ENCODE measurements at regions not wholly inside any gene's neighbourhood (a gene's known extent, or its start where the extent isn't known, plus 50 kb on each side); places are given as distances from the start of the nearest gene placed in this dataset.

DNA sequence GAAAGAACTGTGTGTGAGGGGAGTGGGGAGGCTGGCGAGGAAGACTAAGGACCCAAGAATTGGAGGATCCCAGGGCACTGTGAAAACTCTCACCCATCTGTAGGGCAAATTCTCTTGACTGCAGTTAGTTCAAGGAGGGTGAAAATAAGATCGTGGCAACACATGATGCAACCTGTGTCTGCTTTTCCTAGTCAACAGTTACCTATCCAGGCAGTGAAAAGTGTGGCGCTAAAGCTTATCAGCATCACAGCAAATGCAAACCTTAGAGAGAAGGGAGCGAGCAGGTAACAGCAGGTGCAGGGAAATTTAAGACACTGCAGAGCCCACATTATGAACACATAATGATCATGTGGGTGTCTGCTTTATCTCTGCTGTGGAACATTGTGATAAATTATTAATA lies 97.7 kb upstream of the SGK1 start:
- TF ChIP-seq EZH2phosphoT487 (IDR thresholded peaks at IDR 0.05; ENCODE audit: borderline replicate concordance), result no peak
- TF ChIP-seq, protein P1, sequence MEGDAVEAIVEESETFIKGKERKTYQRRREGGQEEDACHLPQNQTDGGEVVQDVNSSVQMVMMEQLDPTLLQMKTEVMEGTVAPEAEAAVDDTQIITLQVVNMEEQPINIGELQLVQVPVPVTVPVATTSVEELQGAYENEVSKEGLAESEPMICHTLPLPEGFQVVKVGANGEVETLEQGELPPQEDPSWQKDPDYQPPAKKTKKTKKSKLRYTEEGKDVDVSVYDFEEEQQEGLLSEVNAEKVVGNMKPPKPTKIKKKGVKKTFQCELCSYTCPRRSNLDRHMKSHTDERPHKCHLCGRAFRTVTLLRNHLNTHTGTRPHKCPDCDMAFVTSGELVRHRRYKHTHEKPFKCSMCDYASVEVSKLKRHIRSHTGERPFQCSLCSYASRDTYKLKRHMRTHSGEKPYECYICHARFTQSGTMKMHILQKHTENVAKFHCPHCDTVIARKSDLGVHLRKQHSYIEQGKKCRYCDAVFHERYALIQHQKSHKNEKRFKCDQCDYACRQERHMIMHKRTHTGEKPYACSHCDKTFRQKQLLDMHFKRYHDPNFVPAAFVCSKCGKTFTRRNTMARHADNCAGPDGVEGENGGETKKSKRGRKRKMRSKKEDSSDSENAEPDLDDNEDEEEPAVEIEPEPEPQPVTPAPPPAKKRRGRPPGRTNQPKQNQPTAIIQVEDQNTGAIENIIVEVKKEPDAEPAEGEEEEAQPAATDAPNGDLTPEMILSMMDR (conservative IDR thresholded peaks at IDR 0.05; ENCODE audit: low read length), result no peak

Data from Loucy (cell line).